Spleen (tissue), 7 donors: ENCODE measurements at regions not wholly inside any gene's neighbourhood (a gene's known extent, or its start where the extent isn't known, plus 50 kb on each side); places are given as distances from the start of the nearest gene placed in this dataset.

Experiments used
- POLR2AphosphoS5 ChIP-seq, 3 donors: sonication (generic); formaldehyde crosslinking; IDR thresholded peaks; one replicate each; pipeline ENCODE4 v1.5.1; 2017; ENCODE audit warnings: antibody characterized with exemption in 3 of 3
- TF ChIP-seq, protein P1 (sequence below), 11 experiments: fragments of 200-600 bp in 7 of 11; fragments of 450-650 bp in 4 of 11; sonication (generic) in 4 of 11; IDR thresholded peaks in 8 of 11; conservative IDR thresholded peaks in 3 of 11; 1 replicate in 7 of 11; 2 replicates in 4 of 11; pipeline versions ENCODE4 v1.4.0 to v1.8.0; 2016 to 2021; ENCODE audit warnings: antibody characterized with exemption in 11 of 11, inconsistent platforms in 4 of 11, mild to moderate bottlenecking in 1 of 11
- donor health status: DM: no; HTN: no; CAD: no; lungs with moderate emphysema.
- donor health status: DM: no; HTN: no; CAD: no.
- donor health status: DM: no; HTN: no; CAD: no.

DNA sequence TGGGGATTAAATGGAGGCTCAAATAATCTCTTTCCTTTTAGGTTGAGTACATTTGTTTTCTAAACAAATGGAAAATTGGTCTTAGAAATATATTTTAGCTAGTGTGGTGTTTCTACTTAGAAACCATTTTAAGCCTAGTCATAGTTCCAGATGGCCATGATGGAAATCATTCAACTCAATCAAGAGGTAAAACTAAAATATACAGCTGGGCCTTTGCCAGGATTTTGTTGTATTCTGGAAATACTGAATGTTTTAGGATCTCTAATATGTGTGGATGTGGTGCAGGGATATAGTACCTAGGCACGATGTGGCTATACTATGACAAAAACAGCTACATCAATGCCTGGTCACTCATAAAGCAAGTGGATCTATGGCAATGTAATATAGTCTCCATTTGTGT is 146.0 kb upstream of the BANK1 start:
- TF ChIP-seq, protein P1, sequence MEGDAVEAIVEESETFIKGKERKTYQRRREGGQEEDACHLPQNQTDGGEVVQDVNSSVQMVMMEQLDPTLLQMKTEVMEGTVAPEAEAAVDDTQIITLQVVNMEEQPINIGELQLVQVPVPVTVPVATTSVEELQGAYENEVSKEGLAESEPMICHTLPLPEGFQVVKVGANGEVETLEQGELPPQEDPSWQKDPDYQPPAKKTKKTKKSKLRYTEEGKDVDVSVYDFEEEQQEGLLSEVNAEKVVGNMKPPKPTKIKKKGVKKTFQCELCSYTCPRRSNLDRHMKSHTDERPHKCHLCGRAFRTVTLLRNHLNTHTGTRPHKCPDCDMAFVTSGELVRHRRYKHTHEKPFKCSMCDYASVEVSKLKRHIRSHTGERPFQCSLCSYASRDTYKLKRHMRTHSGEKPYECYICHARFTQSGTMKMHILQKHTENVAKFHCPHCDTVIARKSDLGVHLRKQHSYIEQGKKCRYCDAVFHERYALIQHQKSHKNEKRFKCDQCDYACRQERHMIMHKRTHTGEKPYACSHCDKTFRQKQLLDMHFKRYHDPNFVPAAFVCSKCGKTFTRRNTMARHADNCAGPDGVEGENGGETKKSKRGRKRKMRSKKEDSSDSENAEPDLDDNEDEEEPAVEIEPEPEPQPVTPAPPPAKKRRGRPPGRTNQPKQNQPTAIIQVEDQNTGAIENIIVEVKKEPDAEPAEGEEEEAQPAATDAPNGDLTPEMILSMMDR (IDR thresholded peaks at IDR 0.05 in 8 of 11, conservative IDR thresholded peaks at IDR 0.05 in 3 of 11), result no peak
- TF ChIP-seq POLR2AphosphoS5 (IDR thresholded peaks at IDR 0.05), result no peak
